Cardiac fibroblast (primary cell): ENCODE measurements at regions not wholly inside any gene's neighbourhood (a gene's known extent, or its start where the extent isn't known, plus 50 kb on each side); places are given as distances from the start of the nearest gene placed in this dataset.

Experiments
- DNase-seq, 2 donors: peaks; one replicate each; pipeline versions ENCODE4 v3.0.0 to v3.0.0-alpha.2; 2010; ENCODE audit warnings: low read depth in 2 of 2
- H3K4me3 ChIP-seq, 2 donors: replicated peaks in 1 of 2; 1 replicate in 1 of 2; 2 replicates in 1 of 2; pipeline ENCODE4 v1.5.1; 2011; ENCODE audit warnings: low read depth in 2 of 2, low read length in 2 of 2, mild to moderate bottlenecking in 2 of 2, moderate library complexity in 1 of 2
- CTCF ChIP-seq: IDR thresholded peaks from one replicate; pipeline ENCODE4 v1.5.1; 2011; ENCODE audit warnings: low read depth, mild to moderate bottlenecking, low read length, inconsistent platforms

- no peak for DNase-seq
- no peak overlapping the region for H3K4me3 ChIP-seq
- no peak for TF ChIP-seq CTCF
These were observed 152.0 kb downstream of the CYRIA start for GRCh38 chr2:16513626-16514025.

- no peak overlapping the region for H3K4me3 ChIP-seq
- TF ChIP-seq CTCF = no peak
- no peak for DNase-seq
These were observed 154.6 kb downstream of the CYRIA start for GRCh38 chr2:16511041-16511440.

- TF ChIP-seq CTCF = no peak
- no peak overlapping the region for H3K4me3 ChIP-seq
- no peak for DNase-seq
These were observed 156.6 kb downstream of the CYRIA start for GRCh38 chr2:16509042-16509441.

- no peak for DNase-seq
- TF ChIP-seq CTCF = no peak
- no peak overlapping the region for H3K4me3 ChIP-seq
These were observed 157.2 kb downstream of the CYRIA start for GRCh38 chr2:16508490-16508851.

- TF ChIP-seq CTCF = peak; percentile 27
- DNase-seq = peak; percentile 10 to 24
- no peak overlapping the region for H3K4me3 ChIP-seq
These were observed 157.8 kb downstream of the CYRIA start for GRCh38 chr2:16507655-16508489.

GRCh38 chr2:16506366-16506765, 159.3 kb downstream of the CYRIA start:
- H3K4me3 ChIP-seq = no peak overlapping the region
- TF ChIP-seq CTCF = no peak
- no peak for DNase-seq
